Renal cortical epithelial cell (primary cell): ENCODE measurements at regions not wholly inside any gene's neighbourhood (a gene's known extent, or its start where the extent isn't known, plus 50 kb on each side); places are given as distances from the start of the nearest gene placed in this dataset.

Source experiments
- DNase-seq: peaks from one replicate; pipeline ENCODE4 v3.0.0-alpha.2; 2011; ENCODE audit warnings: low read depth

GRCh38 chr10:29026802-29027580 is 261.9 kb upstream of the LYZL1 start:
- DNase-seq: no peak

- peak; percentile 28 for DNase-seq
These were observed 260.4 kb upstream of the LYZL1 start for GRCh38 chr10:29028486-29028885.

- DNase-seq: no peak
These were observed 258.0 kb upstream of the LYZL1 start for GRCh38 chr10:29030900-29031299.

GRCh38 chr10:29032169-29032568 is 256.7 kb upstream of the LYZL1 start:
- no peak for DNase-seq

- DNase-seq: no peak
These were observed 255.4 kb upstream of the LYZL1 start for GRCh38 chr10:29033311-29033940.

GRCh38 chr10:29034592-29034991 is 254.3 kb upstream of the LYZL1 start:
- no peak for DNase-seq

GRCh38 chr10:29035721-29036120 is 253.1 kb upstream of the LYZL1 start:
- DNase-seq: no peak

- DNase-seq: no peak
These were observed 251.3 kb upstream of the LYZL1 start for GRCh38 chr10:29037348-29038113.

GRCh38 chr10:29039091-29039490 is 249.8 kb upstream of the LYZL1 start:
- DNase-seq: no peak

- peak; percentile 49 for DNase-seq
These were observed 249.1 kb upstream of the LYZL1 start for GRCh38 chr10:29039677-29040189.

GRCh38 chr10:29041616-29042015 is 247.3 kb upstream of the LYZL1 start:
- no peak for DNase-seq

GRCh38 chr10:29048506-29048905 is 240.4 kb upstream of the LYZL1 start:
- no peak for DNase-seq

- DNase-seq: no peak
These were observed 238.8 kb upstream of the LYZL1 start for GRCh38 chr10:29050081-29050480.

GRCh38 chr10:29055101-29055500 is 233.8 kb upstream of the LYZL1 start:
- DNase-seq: no peak

- DNase-seq: no peak
These were observed 232.1 kb upstream of the LYZL1 start for GRCh38 chr10:29056729-29057128.

GRCh38 chr10:29057822-29058331 is 231.0 kb upstream of the LYZL1 start:
- DNase-seq: no peak

GRCh38 chr10:29063806-29064644 is 224.8 kb upstream of the LYZL1 start:
- DNase-seq: peak; percentile 24

GRCh38 chr10:29064680-29065079 is 224.2 kb upstream of the LYZL1 start:
- DNase-seq: peak; percentile 16

- peak; percentile 74 for DNase-seq
These were observed 221.7 kb upstream of the LYZL1 start for GRCh38 chr10:29067161-29067560.

- DNase-seq: no peak
These were observed 221.2 kb upstream of the LYZL1 start for GRCh38 chr10:29067628-29068027.

GRCh38 chr10:29068302-29068701 is 220.6 kb upstream of the LYZL1 start:
- no peak for DNase-seq
